A673 (cell line): ENCODE measurements at regions not wholly inside any gene's neighbourhood (a gene's known extent, or its start where the extent isn't known, plus 50 kb on each side); places are given as distances from the start of the nearest gene placed in this dataset.

Source experiments
- CTCF ChIP-seq: fragments of 300-800, 200-600 bp; sonication (generic); conservative IDR thresholded peaks from 2 replicates; pipeline ENCODE4 v1.5.1; 2017; ENCODE audit warnings: low read depth, mild to moderate bottlenecking, antibody characterized with exemption, low read length, moderate library complexity, mixed read lengths
- EZH2 ChIP-seq: fragments of 200-600 bp; sonication (generic); IDR thresholded peaks from 2 replicates; pipeline ENCODE4 v1.6.1; 2017; ENCODE audit warnings: borderline replicate concordance, low read depth, mild to moderate bottlenecking, mixed read lengths, antibody characterized with exemption, low read length; ENCODE audit not compliant: poor library complexity, severe bottlenecking

DNA sequence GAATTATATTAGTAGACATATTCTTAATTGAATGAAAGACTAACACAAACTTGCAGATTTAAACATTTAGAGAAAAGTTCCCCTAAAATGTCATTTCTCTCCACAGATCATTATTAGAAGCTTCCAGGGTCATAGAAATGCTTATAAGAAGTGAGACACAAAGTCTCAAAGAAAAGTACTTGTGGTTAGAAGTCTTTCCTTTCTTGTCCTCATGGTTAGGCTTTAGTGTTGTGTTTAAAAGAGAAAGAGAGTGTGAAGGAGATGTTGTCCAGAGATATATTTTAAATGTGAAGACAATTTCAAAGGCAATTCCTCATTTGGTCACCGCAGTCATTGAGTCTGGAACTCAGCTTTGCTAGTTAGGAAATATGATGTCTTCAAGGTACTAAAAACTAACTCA is 230.4 kb upstream of the ARPP21 start:
- TF ChIP-seq CTCF (no peak), EZH2 (no peak)
